Astrocyte (in vitro differentiated cells and primary cell): ENCODE measurements at regions not wholly inside any gene's neighbourhood (a gene's known extent, or its start where the extent isn't known, plus 50 kb on each side); places are given as distances from the start of the nearest gene placed in this dataset.

Experiments
- DNase-seq: peaks from one replicate; pipeline ENCODE4 v3.0.0-alpha.2; 2010; ENCODE audit warnings: low read depth
- FAIRE-seq: peaks from 2 replicates; lab custom pipeline; 2011; peaks lifted over from hg19 to GRCh38; lab: Jason Lieb, UNC
- H2AFZ ChIP-seq: 2 replicates; pipeline ENCODE4 v1.6.0; 2012; ENCODE audit warnings: low read depth, low read length, inconsistent platforms
- H3K27ac ChIP-seq: 2 replicates; pipeline ENCODE4 v1.5.1; 2011; ENCODE audit warnings: low read depth, low read length, inconsistent platforms
- H3K27me3 ChIP-seq: 2 replicates; pipeline ENCODE4 v1.6.0; 2011; ENCODE audit warnings: low read length, inconsistent platforms; ENCODE audit not compliant: insufficient read depth
- H3K36me3 ChIP-seq: 2 replicates; pipeline ENCODE4 v1.5.1; 2011; ENCODE audit warnings: low read length, inconsistent platforms; ENCODE audit not compliant: insufficient read depth
- H3K4me1 ChIP-seq: 2 replicates; pipeline ENCODE4 v1.5.1; 2011; ENCODE audit warnings: low read length, inconsistent platforms; ENCODE audit not compliant: insufficient read depth
- H3K4me2 ChIP-seq: 2 replicates; pipeline ENCODE4 v1.6.0; 2012; ENCODE audit warnings: low read length, inconsistent platforms
- H3K4me3 ChIP-seq: 2 replicates; pipeline ENCODE4 v1.5.1; 2011; ENCODE audit warnings: low read depth, mild to moderate bottlenecking, low read length, inconsistent platforms; ENCODE audit not compliant: insufficient read depth
- H3K79me2 ChIP-seq: 2 replicates; pipeline ENCODE4 v1.6.0; 2012; ENCODE audit warnings: mild to moderate bottlenecking, low read length, inconsistent platforms; ENCODE audit not compliant: insufficient read depth
- H3K9ac ChIP-seq: 2 replicates; pipeline ENCODE4 v1.6.0; 2012; ENCODE audit warnings: mild to moderate bottlenecking, low read length, inconsistent platforms
- H3K9me3 ChIP-seq: 2 replicates; pipeline ENCODE4 v1.5.1; 2012; ENCODE audit warnings: low read depth, mild to moderate bottlenecking, low read length, inconsistent platforms; ENCODE audit not compliant: insufficient read depth
- H4K20me1 ChIP-seq: 2 replicates; pipeline ENCODE4 v1.6.0; 2012; ENCODE audit warnings: low read length, inconsistent platforms; ENCODE audit not compliant: insufficient read depth
- H3K27ac Mint-ChIP-seq: one replicate; pipeline ENCODE4 v1.8.0; 2021; ENCODE audit warnings: mild to moderate bottlenecking, mixed read lengths; ENCODE audit not compliant: unreplicated experiment
- H3K27me3 Mint-ChIP-seq: one replicate; pipeline ENCODE4 v1.8.0; 2021; ENCODE audit warnings: low read depth, mixed read lengths; ENCODE audit not compliant: unreplicated experiment
- H3K36me3 Mint-ChIP-seq: one replicate; pipeline ENCODE4 v1.8.0; 2021; ENCODE audit warnings: low read depth, mixed read lengths; ENCODE audit not compliant: unreplicated experiment
- H3K4me1 Mint-ChIP-seq: one replicate; pipeline ENCODE4 v1.8.0; 2021; ENCODE audit warnings: low read depth, mixed read lengths; ENCODE audit not compliant: unreplicated experiment
- H3K4me3 Mint-ChIP-seq: one replicate; pipeline ENCODE4 v1.8.0; 2021; ENCODE audit warnings: mild to moderate bottlenecking, moderate library complexity, mixed read lengths; ENCODE audit not compliant: unreplicated experiment
- H3K9me3 Mint-ChIP-seq: one replicate; pipeline ENCODE4 v1.8.0; 2021; ENCODE audit warnings: mild to moderate bottlenecking, mixed read lengths; ENCODE audit not compliant: unreplicated experiment
- EZH2 ChIP-seq: IDR thresholded peaks from 2 replicates; pipeline ENCODE4 v1.6.1; 2012; ENCODE audit warnings: mild to moderate bottlenecking, low read length, inconsistent platforms; ENCODE audit not compliant: insufficient read depth
- TF ChIP-seq, protein P1 (sequence below): IDR thresholded peaks from 2 replicates; pipeline ENCODE4 v1.5.1; 2011; ENCODE audit warnings: low read depth, mild to moderate bottlenecking, inconsistent platforms, low read length, moderate library complexity; ENCODE audit not compliant: insufficient read depth

DNA sequence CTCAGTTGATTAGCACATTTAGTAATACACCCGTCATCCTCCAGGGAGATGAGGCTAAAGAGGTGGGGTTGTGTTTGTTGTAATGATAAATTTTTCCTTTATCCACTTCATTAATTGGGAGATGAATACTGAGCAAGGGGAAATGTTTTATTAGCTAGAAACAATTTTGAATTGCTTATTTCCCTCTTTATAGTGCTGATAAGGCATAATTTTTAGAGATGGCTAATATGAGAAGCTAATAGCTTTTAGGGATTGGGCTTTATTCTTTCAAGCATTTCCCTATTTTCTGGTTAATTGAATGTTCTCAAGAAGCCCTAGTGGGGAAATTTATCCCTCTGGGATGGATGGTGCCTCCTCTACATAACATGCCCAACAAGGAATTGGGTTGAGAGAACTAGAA is 365.2 kb upstream of the IGFBP7 start:
- H3K27me3 Mint-ChIP-seq = no peaks in the 10 kb centered on the region

GRCh38 chr4:57465321-57466056 is 355.3 kb upstream of the IGFBP7 start:
- TF ChIP-seq, protein P1, sequence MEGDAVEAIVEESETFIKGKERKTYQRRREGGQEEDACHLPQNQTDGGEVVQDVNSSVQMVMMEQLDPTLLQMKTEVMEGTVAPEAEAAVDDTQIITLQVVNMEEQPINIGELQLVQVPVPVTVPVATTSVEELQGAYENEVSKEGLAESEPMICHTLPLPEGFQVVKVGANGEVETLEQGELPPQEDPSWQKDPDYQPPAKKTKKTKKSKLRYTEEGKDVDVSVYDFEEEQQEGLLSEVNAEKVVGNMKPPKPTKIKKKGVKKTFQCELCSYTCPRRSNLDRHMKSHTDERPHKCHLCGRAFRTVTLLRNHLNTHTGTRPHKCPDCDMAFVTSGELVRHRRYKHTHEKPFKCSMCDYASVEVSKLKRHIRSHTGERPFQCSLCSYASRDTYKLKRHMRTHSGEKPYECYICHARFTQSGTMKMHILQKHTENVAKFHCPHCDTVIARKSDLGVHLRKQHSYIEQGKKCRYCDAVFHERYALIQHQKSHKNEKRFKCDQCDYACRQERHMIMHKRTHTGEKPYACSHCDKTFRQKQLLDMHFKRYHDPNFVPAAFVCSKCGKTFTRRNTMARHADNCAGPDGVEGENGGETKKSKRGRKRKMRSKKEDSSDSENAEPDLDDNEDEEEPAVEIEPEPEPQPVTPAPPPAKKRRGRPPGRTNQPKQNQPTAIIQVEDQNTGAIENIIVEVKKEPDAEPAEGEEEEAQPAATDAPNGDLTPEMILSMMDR = no peak
- TF ChIP-seq EZH2 = no peak
- Mint-ChIP-seq H3K4me1 (no peaks in the 10 kb centered on the region), H3K4me3 (no peak overlapping the region), H3K27me3 (no peaks in the 10 kb centered on the region), H3K27ac (no peak overlapping the region), H3K36me3 (no peaks in the 10 kb centered on the region), H3K9me3 (peaks cover 4% of the 10 kb centered on the region)
- Histone ChIP-seq H3K4me3 (no peak overlapping the region), H3K9me3 (no peaks in the 10 kb centered on the region), H2AFZ (no peak overlapping the region), H3K27ac (no peak overlapping the region), H3K27me3 (no peaks in the 10 kb centered on the region), H3K36me3 (no peaks in the 10 kb centered on the region), H3K9ac (no peak overlapping the region), H3K79me2 (no peaks in the 10 kb centered on the region), H3K4me2 (no peak overlapping the region), H3K4me1 (no peaks in the 10 kb centered on the region), H4K20me1 (no peaks in the 10 kb centered on the region)
- DNase-seq (no peak), FAIRE-seq (no peak)

More for the DNA sequence above, 365.2 kb upstream of the IGFBP7 start:
- Histone ChIP-seq H3K27ac (no peak overlapping the region), H3K27me3 (no peaks in the 10 kb centered on the region), H4K20me1 (no peaks in the 10 kb centered on the region), H3K4me3 (no peak overlapping the region), H3K79me2 (no peaks in the 10 kb centered on the region), H3K9me3 (no peaks in the 10 kb centered on the region), H3K4me1 (no peaks in the 10 kb centered on the region), H3K36me3 (no peaks in the 10 kb centered on the region), H2AFZ (no peak overlapping the region), H3K4me2 (no peak overlapping the region), H3K9ac (no peak overlapping the region)
- Mint-ChIP-seq H3K9me3 (peaks cover 7% of the 10 kb centered on the region), H3K4me1 (peaks cover 2% of the 10 kb centered on the region), H3K27ac (no peak overlapping the region), H3K4me3 (no peak overlapping the region), H3K36me3 (no peaks in the 10 kb centered on the region)
- TF ChIP-seq, protein P1 = no peak
- TF ChIP-seq EZH2 = no peak
- no peak for FAIRE-seq
- no peak for DNase-seq

GRCh38 chr4:57462843-57463242 is 352.7 kb upstream of the IGFBP7 start:
- H3K9ac ChIP-seq = no peak overlapping the region
- Mint-ChIP-seq H3K9me3 (no peaks in the 10 kb centered on the region), H3K4me3 (no peak overlapping the region), H3K4me1 (no peaks in the 10 kb centered on the region), H3K27ac (no peak overlapping the region), H3K27me3 (no peaks in the 10 kb centered on the region), H3K36me3 (no peaks in the 10 kb centered on the region)
- H4K20me1 ChIP-seq = no peaks in the 10 kb centered on the region
- no peak overlapping the region for H2AFZ ChIP-seq
- no peaks in the 10 kb centered on the region for H3K27me3 ChIP-seq
- no peak overlapping the region for H3K4me2 ChIP-seq
- H3K27ac ChIP-seq = no peak overlapping the region
- DNase-seq (no peak), FAIRE-seq (no peak)
- no peak for TF ChIP-seq EZH2
- TF ChIP-seq, protein P1 = no peak
- no peaks in the 10 kb centered on the region for H3K79me2 ChIP-seq
- no peaks in the 10 kb centered on the region for H3K9me3 ChIP-seq
- no peak overlapping the region for H3K4me3 ChIP-seq
- H3K4me1 ChIP-seq = no peaks in the 10 kb centered on the region
- no peaks in the 10 kb centered on the region for H3K36me3 ChIP-seq
